ENCODE measurements at regions not wholly inside any gene's neighbourhood (a gene's known extent, or its start where the extent isn't known, plus 50 kb on each side); places are given as distances from the start of the nearest gene placed in this dataset.
A peak's percentile ranks its signal among the peaks of the same experiment; 100 is the strongest.
"Not testable (repeated sequence)": the region's sequence is repeated elsewhere in the genome, so short reads cannot be mapped to it uniquely, and the experiment has no call there.

DNA sequence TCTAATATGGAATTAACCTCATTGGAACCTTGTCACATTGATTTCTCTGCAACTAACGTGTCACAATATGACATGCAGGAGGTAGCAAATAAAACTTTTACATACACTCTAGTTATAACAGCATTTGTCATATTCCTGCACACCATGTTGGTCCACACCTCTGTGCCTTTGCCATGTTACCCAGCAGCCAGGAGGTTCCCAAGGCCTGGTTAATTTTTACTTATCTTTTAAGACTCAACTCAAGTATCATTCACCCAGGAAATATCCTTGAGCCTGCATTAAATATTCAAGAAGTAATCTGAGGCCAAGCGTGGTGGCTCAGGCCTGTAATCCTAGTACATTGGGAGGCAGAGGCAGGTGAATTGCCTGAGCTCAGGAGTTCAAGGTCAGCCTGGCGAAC, 447.2 kb upstream of the NR5A2 start:
- DNase-seq = no peak

DNA sequence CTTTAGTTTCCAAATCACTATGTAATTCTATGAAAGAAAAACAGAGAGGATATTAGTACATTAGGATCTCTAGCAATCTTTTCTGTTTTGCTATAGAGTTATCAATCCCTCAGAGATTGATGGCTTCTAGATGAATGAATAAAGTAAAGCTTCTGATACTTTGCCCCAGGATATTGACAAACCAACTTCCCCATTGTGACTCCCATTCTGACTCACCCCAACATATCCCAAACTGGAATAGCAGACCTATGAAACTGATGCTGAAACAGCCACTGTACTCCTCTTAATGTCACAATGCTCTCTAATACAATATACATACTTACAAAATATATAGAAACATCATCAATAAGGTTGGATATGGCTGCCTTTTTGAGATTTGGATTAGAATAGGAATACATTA, 442.1 kb upstream of the NR5A2 start:
- no peak for DNase-seq

DNA sequence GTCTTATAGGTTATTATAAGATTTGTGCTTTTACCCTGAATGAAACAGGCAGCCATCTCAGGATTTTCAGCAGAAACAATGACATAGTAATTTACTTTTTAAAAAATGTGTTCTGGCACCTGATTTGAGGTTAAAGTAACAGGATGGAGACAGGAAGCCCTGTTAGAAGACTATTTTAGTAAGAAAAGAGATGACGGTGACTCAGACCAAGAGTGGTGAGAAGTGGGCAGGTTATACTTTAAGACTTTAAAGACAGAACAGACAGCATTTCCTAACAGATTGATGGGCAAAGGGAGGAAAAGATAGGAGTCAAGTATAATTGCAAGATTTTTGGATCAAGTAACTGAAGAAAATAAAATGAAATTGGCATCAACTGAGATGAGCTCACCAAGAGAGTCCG, 436.8 kb upstream of the NR5A2 start:
- DNase-seq = no peak

DNA sequence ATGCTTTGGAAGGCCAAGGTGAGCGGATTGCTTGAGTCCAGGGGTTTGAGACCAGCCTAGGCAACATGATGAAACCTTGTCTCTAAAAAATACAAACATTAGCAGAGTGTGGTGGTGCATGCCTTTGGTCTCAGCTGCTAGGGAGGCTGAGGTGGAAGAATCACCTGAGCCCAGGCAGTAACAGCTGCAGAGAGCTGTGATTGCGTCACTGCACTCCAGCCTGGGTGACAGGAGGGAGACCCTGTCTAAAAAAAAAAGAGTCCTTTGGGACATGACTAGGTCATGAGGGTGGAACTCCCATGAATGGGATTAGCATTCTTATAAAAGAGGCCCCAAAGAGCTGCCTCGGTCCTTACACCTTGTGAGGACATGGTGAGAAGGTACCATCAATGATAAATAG, 436.0 kb upstream of the NR5A2 start:
- DNase-seq = no peak

DNA sequence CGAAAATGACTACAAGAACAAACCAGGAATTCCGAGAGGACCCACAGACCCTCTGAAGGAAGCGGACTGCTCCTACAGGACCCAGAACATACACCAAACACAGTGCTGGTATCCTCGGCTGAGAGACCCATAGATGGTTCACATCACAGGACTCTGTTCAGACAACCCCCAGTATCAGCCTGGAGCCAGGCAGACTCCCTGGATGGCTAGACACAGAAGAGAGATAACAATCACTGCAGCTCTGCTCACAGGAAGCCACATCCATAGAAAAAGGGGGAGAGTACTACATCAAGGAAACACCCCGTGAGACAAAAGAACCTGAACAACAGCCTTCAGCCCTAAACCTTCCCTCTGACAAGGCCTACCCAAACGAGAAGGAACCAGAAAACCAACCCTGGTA, 434.0 kb upstream of the NR5A2 start:
- no peak for DNase-seq

DNA sequence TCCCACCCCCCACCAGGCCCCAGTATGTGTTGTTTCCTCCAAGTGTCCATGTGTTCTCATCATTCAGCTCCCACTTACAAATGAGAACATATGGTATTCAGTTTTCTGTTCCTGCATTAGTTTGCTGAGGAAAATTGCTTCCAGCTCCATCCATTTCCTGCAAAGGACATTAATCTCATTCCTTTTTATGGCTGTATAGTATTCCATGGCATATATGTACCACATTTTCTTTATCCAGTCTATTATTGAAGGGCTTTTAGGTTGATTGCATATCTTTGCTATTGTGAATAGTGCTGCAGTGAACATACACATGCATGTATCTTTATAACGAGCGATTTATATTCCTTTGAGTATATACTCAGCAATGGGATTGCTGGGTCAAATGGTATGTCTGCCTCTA, 431.1 kb upstream of the NR5A2 start:
- DNase-seq = not testable (repeated sequence)

DNA sequence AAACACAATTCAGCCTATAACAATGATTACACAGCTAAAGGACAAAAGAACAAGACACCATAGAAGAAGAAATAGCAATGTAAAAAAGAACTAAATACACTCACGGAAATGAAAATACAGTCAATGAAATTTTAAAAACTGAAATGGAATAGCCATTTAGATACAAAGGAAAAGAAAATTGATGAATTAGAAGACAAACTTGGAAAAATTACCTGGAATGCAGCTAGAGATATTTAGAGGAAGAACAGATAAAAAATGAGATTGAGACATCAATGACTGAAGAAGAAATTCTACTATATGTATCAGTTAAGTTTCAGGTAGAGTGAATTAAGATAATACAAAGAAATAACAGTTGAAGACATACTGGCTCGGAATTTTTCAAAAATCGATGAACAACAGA, 430.4 kb upstream of the NR5A2 start:
- DNase-seq = no peak

DNA sequence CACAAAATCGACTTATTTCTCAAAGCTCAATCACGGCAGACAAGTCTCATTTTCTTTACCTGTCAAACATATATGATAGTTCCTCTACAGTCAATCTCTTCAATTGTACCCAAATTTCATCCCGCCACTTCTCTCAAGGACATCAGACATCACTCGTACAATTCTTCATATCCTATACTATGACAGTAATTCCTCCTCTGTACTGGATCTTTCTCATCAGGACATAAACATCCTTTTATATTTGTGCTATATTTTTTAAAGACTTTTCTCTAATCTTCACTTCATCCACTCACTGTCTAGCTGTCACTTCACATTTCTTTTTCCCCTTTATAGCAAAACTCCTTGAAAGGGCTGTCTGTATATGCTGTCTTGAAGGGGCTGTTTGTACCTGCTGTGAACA, 419.1 kb upstream of the NR5A2 start:
- no peak for DNase-seq

DNA sequence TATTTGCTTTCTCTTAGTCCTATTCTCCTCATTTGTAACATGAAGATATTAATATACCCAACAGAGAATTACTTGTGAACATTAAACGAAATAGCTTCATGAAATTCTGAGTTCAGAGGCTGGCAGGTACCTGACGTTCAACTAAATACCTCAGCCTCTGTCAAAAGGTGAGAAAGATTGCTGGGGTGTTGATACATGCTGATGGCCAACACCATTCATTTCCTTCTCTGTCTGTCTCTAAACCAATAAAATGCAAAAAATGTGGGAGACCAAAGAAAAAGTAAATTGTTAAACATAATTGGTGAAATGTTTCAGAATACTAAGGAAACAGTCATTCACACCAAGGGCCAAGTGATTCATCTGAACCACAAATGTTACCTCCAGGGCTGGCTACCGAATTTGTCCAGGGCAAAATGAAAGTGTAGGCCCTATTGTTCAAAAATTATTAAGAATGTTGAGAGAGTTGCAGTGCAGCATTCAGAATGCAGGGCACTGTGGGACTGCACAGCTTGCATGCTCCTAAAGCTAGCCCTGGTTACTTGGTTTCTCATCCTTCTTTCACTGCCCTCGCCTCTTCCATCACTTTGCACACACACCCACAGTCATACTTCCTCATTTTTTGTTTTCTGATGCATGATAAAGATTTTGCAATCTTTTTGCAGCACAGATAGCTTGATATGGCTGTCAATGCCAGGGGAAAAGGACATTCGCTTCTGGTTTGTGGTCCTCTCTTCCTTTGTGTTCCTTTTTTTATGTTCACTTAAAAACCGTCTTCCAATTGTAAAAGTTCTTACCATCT, 414.3 kb upstream of the NR5A2 start:
- no peak for DNase-seq

DNA sequence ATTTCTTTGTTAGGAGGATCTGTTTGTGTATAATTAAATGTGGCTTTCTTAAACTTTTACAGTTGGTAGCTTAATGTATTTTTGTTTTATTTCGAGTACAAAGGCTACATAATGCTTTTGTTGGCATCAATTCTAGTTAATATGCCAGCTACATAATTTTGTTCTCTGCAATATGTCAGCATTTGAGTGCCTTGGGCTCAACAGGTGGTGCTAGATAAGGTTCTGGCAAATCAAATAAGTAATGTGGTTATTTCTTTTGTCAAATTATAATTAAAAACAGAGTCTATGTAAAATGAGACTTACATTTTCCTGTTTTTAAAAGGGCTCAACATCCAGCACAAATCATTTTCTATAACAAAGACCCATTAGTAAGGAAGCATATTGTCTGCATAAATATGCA, 410.6 kb upstream of the NR5A2 start:
- DNase-seq = no peak

DNA sequence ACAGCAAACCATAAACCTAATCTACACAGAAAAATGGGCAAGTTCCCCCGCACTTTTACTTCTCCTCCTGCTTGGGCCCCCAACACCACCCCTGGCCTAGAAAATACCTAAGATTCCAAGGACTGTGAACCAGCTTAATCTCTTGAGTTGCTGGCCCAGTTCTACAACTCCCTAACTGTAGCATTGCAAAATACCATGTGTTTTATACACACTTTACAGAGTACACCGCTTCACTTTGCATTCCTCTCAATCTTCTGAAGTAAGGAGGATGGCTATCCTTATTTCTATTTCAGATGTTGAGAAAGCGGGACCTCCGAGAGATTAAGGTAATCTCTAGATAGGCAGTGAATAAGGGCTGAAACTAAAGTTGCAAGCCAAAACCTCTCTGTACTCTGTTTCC, 408.3 kb upstream of the NR5A2 start:
- DNase-seq = no peak

DNA sequence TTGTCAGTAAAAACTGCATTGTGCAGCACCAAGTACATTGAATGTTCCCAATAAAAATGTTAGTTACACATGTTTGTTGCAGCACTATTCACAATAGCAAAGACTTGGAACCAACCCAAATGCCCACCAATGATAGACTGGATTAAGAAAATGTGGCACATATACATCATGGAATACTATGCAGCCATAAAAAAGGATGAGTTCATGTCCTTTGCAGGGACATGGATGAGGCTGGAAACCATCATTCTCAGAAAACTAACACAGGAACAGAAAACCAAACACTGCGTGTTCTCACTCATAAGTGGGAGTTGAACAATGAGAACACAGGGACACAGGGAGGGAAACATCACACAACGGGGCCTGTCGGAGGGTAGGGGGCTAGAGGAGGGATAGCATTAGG, 401.3 kb upstream of the NR5A2 start:
- not testable (repeated sequence) for DNase-seq

DNA sequence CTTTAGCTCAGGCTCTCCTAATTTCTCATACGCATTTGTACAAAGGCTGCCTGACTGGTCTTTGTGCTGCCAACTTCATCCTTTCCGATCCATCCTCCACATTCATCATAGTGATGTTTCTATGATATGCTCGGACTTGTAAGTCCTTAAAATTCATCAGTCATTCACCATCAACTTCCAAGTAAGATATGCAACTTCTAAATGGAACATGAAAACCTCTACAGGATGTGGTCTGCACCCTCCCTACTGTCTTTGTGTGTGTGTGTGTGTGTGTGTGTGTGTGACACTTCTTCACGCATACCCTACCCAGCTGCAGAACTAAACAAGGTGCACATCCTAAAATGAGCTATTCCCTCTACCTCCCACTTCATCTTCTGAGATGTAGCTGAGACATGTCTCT, 397.9 kb upstream of the NR5A2 start:
- DNase-seq = no peak

DNA sequence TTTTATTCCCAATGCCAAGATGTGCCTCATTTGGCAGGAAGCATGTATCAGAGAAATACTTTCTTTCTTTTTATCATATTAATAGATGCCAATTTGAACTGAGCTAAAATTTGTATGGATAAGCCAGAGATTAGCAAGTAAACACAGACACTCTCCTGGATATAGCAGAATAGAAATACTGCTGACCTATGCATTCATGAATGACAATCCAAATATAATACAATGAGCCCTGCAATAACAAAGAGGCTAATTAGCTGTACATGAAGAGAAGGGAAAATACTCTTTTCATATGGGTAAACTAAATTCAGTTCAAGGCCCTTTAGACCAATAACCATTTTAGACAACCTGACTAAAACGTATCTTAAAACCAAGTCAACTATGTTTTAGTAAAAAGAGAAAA, 388.1 kb upstream of the NR5A2 start:
- no peak for DNase-seq

DNA sequence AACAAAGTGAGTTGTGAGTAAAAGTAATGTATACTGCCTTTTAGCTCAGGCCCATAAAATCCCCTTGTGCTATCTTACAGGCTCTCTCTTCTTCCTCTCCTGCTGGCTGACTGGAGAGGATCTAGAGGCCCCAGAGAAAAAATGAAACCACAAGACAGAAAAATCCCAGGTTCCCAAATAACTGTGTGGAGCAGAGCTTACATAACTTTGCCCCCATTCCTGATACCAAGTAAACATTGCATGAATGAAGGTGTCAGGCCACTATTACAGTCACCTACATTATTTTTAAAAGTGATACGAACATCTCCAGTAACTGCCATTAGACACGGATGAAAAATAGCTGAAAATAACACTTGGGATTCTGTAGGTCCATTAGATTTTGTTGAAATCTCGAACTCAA, 386.0 kb upstream of the NR5A2 start:
- no peak for DNase-seq

DNA sequence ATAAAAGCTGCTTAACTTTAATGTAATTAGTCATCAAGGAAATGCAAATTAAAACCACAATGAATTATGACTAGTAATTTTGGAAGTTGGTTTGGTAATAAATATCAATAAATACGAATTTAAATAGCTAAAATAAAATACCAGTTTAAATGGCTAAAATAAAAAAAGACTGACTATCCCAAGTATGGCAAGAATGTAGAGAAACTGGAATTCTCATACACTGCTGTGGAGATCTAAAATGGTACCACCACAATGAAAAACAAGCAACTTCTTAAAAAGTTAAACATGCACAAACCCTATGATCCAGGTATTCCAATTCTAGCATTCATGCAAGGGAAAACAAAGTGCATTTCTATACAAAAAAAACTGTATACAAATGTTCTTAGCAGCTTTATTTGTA, 382.6 kb upstream of the NR5A2 start:
- no peak for DNase-seq

DNA sequence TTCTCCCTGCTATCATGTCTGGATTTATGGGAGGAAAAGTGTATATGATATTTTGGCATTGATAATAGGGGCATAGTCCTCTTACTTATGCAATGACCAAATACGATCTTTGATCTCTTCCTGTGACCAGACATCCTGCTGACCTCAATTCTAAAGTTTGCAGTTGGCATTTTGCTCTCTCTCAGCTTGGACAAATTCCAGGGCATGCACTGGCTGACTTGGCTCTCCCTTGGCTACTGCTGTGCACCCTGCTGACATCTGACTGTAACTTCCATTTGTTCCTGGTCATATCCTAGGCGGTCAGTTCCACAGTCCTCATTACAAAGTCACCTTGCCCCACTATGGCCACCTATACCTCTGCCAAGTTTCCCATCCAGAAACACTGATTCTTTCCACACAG, 380.7 kb upstream of the NR5A2 start:
- DNase-seq = no peak

DNA sequence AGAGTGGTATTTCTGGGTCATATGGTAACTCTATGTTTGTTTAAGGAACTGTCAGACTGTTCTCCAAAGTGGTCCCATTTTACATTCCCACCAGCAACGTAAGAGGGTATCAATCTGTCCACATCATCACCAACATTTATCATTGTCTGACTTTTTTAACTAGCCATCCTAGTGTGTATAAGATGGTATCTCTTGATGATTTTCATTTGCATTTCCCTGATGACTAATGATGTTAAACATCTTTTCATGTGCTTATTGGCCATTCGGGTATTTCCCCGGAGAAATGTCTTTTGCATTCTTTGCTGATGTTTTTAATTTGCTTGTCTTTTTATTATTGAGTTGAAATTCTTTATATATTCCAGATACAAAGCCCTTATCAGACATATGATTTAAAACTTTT, 370.1 kb upstream of the NR5A2 start:
- no peak for DNase-seq

DNA sequence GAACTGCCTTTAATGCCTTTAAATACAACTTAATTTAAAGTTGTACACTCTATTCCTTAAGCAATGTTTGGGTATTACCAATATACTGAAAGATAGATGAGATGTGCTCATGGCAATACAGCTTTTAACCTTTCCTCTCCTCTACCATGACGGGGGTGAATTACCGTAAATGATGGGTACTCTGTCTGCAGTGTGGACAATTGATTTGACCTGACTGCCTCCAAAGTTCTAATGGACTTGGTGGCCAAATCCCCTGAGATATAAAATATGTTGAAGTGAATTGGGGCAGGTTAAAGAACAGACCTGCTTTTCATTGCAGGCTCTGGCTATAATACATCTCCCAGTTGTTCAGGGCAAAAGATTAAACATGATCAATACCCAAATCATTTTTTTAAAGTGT, 367.4 kb upstream of the NR5A2 start:
- no peak for DNase-seq

DNA sequence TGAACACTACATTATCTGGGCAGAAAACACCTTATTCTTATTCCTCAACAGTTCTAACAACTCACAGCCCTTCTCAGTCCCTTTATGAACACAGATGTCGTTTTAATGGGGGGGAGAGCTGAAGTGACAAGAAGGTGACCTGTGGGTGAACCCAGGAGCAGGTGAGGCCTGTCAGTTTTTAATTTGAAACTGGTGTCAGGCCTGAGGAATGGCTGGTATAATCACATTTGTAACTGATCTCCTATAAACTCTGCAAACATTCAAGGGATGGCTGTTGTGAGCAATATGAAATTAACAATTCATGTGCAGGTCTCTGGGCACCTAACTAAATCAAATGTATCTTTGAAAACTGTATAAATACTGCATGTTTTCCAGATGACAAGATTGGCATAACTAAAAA, 362.1 kb upstream of the NR5A2 start:
- no peak for DNase-seq

DNA sequence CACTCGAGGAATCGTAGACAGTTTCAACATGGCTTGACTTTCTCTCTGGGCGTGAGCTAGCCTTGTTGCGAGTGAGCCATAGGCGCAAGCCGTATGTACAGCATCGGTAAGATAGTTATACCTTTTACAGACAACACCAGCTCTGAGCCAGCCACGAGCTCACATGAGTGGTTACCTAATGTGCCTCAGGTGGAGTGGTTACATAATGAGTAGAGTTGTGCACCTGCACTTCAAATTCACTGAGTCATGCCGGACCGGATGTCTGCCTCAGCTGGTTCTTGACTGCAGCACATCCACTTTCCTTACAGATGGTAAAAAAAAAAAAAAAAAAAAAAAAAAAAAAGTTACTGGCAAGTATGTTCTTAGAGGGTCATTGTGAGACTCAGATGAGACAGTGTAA, 360.4 kb upstream of the NR5A2 start:
- peak; percentile 71 for DNase-seq

DNA sequence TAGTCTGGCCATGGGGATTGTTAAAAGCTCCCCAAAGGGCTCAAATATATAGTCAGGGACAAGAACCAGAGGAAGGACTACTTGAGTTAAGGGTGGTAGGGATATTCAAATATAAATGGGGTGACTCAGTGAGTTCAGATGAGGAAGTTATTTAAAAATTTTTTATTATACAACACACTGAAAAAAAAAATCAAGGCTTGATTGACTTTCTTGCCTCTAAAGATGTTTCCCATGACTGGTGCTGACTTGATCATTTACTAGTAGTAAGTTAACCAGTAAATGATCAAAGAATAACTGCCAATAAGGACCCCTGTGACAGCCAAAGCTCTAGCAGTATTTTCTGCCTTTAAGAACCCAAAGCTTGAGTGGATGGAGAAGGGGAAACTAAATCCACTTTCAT, 357.6 kb upstream of the NR5A2 start:
- DNase-seq = no peak

DNA sequence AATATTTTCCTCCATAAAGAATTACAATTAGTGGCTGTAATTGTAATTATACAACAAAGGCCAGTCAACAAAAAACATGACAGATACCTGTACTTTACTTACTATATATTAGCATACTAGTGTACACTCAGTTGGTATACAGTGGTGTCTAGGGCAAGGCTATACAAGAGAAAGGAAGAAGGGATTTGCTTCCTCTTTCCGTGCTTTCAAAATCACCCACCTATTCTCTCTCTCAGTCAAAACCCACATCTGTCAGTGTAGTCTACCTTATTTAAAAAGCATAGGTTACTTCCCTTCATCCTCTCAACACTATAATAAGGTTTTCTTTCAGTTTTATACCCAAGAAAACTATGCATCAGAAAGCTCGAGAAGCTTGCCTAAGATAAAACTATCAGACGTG, 355.8 kb upstream of the NR5A2 start:
- no peak for DNase-seq

DNA sequence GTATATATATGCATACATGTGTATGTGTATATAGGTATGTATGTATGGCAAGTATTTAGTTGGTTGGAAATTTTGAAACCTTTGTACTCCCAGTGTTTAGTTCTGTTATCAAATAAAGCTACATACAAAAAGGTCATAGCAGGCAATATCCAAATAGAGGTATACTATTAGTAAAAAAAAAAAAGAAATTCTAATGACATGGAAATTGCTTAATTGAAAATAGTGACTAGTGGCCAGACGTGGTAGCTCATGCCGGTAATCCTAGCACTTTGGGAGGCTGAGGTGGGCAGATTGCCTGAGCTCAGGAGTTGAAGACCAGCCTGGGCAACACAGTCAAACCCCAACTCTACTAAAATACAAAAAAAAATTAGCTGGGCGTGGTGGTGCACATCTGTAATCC, 351.6 kb upstream of the NR5A2 start:
- DNase-seq = no peak

DNA sequence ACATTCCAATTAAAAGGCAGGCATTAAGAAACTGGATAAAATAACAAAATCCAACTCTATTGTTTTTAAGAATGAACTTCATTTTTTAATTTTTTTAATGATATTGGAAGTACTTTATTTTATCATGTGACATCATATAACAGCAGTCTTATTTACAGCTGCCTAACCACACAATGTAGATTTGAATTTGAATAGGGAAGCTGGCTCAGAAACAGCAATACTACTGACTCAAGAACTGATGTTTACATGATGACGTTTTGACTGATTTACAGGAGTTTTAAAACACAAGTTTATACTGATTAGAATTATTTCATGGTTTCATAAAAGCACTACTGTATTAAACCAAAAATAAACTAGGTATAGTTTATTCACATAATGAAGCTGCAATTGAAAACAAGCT, 348.7 kb upstream of the NR5A2 start:
- no peak for DNase-seq

DNA sequence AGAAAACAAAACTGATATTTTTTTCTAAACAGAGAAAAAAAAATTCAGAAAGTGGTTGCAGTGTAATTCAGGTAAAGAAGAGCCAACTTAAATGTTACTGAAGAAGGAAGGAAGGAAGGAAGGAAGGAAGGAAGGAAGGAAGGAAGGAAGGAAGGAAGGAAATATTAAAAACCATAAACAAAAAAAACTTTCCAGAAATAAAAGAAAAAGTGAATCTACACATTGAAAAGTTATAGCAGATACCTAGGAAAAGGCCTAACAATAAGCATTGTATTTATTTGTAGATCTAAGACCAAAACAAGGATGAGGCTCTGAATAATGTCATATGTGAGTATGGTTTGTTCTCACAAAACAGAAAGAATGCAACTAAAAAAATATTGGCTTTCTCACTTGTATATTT, 345.4 kb upstream of the NR5A2 start:
- no peak for DNase-seq

All from DMS153 (cell line).